ENCODE measurements at regions not wholly inside any gene's neighbourhood (a gene's known extent, or its start where the extent isn't known, plus 50 kb on each side); places are given as distances from the start of the nearest gene placed in this dataset.
"Not testable (repeated sequence)": the region's sequence is repeated elsewhere in the genome, so short reads cannot be mapped to it uniquely, and the experiment has no call there.

DNA sequence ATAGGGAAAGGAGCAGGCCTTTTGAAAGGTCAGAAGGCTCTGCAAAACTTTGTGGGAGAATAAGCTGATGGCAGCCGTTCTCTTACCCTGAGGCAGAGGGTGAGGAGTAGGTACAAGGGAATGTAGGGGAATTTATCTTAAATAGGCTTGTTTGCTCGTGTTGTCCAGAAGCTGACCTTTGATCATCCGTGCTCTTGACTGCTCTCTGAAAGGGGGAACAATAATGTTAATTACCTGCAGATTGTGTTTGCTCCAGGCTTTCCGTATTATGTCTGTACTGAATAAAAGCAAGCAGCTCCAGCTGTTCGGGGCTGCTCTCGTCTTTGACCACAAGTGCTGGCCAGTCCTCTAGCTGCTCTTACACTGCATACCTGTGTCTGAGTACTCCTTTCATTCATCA is 116.3 kb downstream of the ZNF429 start:
- no peak for DNase-seq (ENCODE audit: low read depth)
- no peak for TF ChIP-seq CTCF (IDR thresholded peaks at IDR 0.05; ENCODE audit: insufficient read depth, low read length)
- no peak overlapping the region for H3K4me3 ChIP-seq (ENCODE audit: low read depth, low read length)

GRCh38 chr19:21617740-21618339 is 112.4 kb downstream of the ZNF429 start:
- no peak for TF ChIP-seq CTCF (IDR thresholded peaks at IDR 0.05; ENCODE audit: insufficient read depth, low read length)
- DNase-seq (ENCODE audit: low read depth) = no peak
- H3K4me3 ChIP-seq (ENCODE audit: low read depth, low read length) = no peak overlapping the region

GRCh38 chr19:21614776-21615175 is 109.4 kb downstream of the ZNF429 start:
- DNase-seq (ENCODE audit: low read depth); H3K4me3 ChIP-seq (ENCODE audit: low read depth, low read length): not testable (repeated sequence)

DNA sequence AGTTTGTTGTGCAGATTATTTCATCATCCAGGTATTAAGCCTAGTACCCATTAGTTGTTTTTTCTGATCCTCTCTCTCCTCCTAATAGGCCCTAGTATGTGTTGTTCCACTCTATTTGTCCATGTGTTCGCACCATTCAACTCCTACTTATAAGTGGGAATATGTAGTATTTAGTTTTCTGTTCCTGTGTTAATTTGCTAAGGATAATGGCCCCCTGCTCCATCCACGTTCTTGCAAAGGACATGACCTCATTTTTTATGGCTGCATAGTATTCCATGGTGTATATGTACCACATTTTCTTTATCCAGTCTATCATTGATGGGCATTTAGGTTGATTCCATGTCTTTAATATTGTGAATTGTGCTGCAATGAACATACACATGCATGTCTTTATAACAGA is 107.8 kb downstream of the ZNF429 start:
- not testable (repeated sequence) for H3K4me3 ChIP-seq (ENCODE audit: low read depth, low read length); DNase-seq (ENCODE audit: low read depth)

DNA sequence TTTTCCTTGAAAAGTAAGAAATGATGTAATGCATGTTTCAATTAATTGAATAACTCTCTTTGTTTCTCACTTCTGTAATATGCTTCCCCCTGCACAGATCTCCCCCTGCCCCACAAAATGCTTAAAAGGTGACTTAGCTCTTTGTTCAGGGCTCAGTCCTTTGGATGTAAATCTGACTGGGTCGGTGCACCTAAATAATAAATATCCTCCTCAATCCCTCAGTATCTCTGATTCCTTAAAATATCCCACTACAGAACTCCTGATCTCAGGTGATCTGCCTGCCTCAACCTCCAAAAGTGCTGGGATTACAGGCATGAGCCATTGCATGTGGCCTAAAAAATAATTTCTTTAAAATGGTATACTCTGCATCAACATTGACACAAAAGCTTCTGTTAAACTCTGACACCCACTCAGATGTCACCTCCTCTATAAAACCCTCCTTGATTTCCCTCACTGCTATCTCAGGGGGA is 107.0 kb downstream of the ZNF429 start:
- H3K4me3 ChIP-seq (ENCODE audit: low read depth, low read length) = no peak overlapping the region
- no peak for DNase-seq (ENCODE audit: low read depth)
- TF ChIP-seq CTCF (IDR thresholded peaks at IDR 0.05; ENCODE audit: insufficient read depth, low read length) = no peak

DNA sequence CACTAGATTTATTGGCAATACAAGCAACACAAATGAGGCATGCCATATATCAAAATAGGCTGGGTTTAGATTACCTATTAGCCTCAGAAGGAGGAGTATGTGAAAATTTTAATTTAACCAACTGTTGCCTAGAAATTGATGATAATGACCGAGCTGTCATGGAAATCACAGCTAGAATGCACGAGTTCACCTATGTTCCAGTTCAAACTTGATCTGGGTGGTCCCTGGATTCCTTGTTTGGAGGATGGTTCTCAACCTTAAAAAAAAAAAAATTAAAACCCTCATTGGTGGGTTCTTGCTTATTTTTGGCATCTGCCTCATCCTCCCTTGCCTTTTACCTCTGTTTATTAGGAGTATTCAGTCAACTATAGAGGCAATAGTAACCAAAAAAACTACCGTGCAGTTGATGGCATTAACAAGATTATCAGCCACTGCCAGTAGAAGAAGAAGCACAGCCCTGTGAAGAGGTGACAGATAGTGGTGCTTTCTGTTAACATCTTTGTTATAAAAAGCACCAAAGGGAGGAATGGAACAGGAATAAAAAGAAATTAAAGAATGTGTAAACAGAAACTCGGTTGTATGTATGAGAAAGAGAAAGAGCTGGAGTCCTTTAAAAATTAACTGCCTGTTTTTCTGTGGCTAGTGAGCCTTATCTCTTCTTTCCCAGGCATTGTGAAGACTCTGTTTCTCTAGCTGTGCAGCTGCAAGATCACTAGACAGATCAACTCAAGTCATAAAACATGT is 106.4 kb downstream of the ZNF429 start:
- TF ChIP-seq CTCF (IDR thresholded peaks at IDR 0.05; ENCODE audit: insufficient read depth, low read length) = no peak
- H3K4me3 ChIP-seq (ENCODE audit: low read depth, low read length) = no peak overlapping the region
- DNase-seq (ENCODE audit: low read depth) = no peak

- DNase-seq (ENCODE audit: low read depth) = no peak
- no peak for TF ChIP-seq CTCF (IDR thresholded peaks at IDR 0.05; ENCODE audit: insufficient read depth, low read length)
- H3K4me3 ChIP-seq (ENCODE audit: low read depth, low read length) = no peak overlapping the region
These were observed 105.4 kb downstream of the ZNF429 start for GRCh38 chr19:21610787-21611186.

DNA sequence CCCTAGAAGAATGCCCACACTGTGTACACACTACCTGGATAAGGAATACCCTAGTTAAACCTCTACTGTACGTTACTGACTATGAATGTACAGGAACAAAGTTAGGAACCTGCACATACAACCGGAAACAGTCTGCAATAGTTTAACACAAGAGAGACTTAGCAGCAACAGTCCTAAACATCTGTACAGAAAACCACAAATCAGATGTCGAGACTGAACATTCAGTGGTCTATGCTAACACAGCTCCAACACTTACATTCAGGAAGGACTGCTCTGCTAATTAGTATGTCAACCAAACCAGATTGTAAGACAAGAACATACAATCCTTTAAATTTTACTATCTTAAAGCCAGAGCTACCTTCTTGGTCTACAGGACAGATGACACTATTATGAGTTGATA is 104.9 kb downstream of the ZNF429 start:
- H3K4me3 ChIP-seq (ENCODE audit: low read depth, low read length) = no peak overlapping the region
- TF ChIP-seq CTCF (IDR thresholded peaks at IDR 0.05; ENCODE audit: insufficient read depth, low read length) = no peak
- no peak for DNase-seq (ENCODE audit: low read depth)
